HEK293T (cell line): ENCODE measurements at regions not wholly inside any gene's neighbourhood (a gene's known extent, or its start where the extent isn't known, plus 50 kb on each side); places are given as distances from the start of the nearest gene placed in this dataset.

Experiments used
- CTCF ChIA-PET: fragments of 350-600 bp; formaldehyde crosslinking; extraction: SDS; loops from one replicate; lab custom pipeline; 2021; ENCODE audit warnings: antibody characterized with exemption, inconsistent platforms; lab: Yijun Ruan, JAX
- POLR2A ChIA-PET: fragments of 350-600 bp; formaldehyde crosslinking; extraction: SDS; loops from one replicate; lab custom pipeline; 2020; ENCODE audit warnings: antibody characterized with exemption, inconsistent platforms; lab: Yijun Ruan, JAX
- DNase-seq: peaks from one replicate; pipeline ENCODE4 v3.0.0; 2012; ENCODE audit warnings: mixed read lengths; ENCODE audit errors: extremely low spot score
- ARNT ChIP-seq: fragments of 450-650 bp; IDR thresholded peaks from 2 replicates; pipeline ENCODE4 v1.6.1; 2017; ENCODE audit warnings: mild to moderate bottlenecking
- BHLHE40 ChIP-seq: fragments of 450-650 bp; IDR thresholded peaks from 2 replicates; pipeline ENCODE4 v1.6.1; 2016; ENCODE audit warnings: mild to moderate bottlenecking, moderate library complexity, borderline replicate concordance
- CTBP1 ChIP-seq: fragments of 450-650 bp; IDR thresholded peaks from 2 replicates; pipeline ENCODE4 v1.6.1; 2016; ENCODE audit warnings: borderline replicate concordance
- ELF4 ChIP-seq: fragments of 450-650 bp; IDR thresholded peaks from 2 replicates; pipeline ENCODE4 v1.6.1; 2017; ENCODE audit warnings: antibody characterized with exemption
- FOXA1 ChIP-seq: fragments of 450-650 bp; IDR thresholded peaks from 2 replicates; pipeline ENCODE4 v1.6.1; 2016; ENCODE audit warnings: mild to moderate bottlenecking
- FOXK2 ChIP-seq: fragments of 450-650 bp; IDR thresholded peaks from 2 replicates; pipeline ENCODE4 v1.6.1; 2016; ENCODE audit warnings: mild to moderate bottlenecking
- FOXM1 ChIP-seq: fragments of 450-650 bp; IDR thresholded peaks from 2 replicates; pipeline ENCODE4 v1.6.1; 2017; ENCODE audit warnings: mild to moderate bottlenecking, borderline replicate concordance
- HDGF ChIP-seq: fragments of 450-650 bp; IDR thresholded peaks from 2 replicates; pipeline ENCODE4 v1.6.1; 2017; ENCODE audit warnings: antibody characterized with exemption, borderline replicate concordance
- L3MBTL2 ChIP-seq: fragments of 450-650 bp; conservative IDR thresholded peaks from 2 replicates; pipeline ENCODE4 v1.6.1; 2016; ENCODE audit warnings: mild to moderate bottlenecking
- LEF1 ChIP-seq: fragments of 450-650 bp; IDR thresholded peaks from 2 replicates; pipeline ENCODE4 v1.6.1; 2017; ENCODE audit warnings: mild to moderate bottlenecking, borderline replicate concordance
- NFRKB ChIP-seq: fragments of 450-650 bp; IDR thresholded peaks from 2 replicates; pipeline ENCODE4 v1.6.1; 2016; ENCODE audit warnings: mild to moderate bottlenecking, moderate library complexity
- SP1 ChIP-seq: fragments of 450-650 bp; IDR thresholded peaks from 2 replicates; pipeline ENCODE4 v1.6.1; 2017
- SUZ12 ChIP-seq: fragments of 450-650 bp; IDR thresholded peaks from 2 replicates; pipeline ENCODE4 v1.6.1; 2016; ENCODE audit warnings: mild to moderate bottlenecking
- TARDBP ChIP-seq: fragments of 450-650 bp; IDR thresholded peaks from 2 replicates; pipeline ENCODE4 v1.6.1; 2016
- ZNF384 ChIP-seq: fragments of 450-650 bp; IDR thresholded peaks from 2 replicates; pipeline ENCODE4 v1.6.1; 2016
- TF ChIP-seq, protein P1 (sequence below): fragments of 450-650 bp; IDR thresholded peaks from 2 replicates; pipeline ENCODE4 v1.6.1; 2016

DNA sequence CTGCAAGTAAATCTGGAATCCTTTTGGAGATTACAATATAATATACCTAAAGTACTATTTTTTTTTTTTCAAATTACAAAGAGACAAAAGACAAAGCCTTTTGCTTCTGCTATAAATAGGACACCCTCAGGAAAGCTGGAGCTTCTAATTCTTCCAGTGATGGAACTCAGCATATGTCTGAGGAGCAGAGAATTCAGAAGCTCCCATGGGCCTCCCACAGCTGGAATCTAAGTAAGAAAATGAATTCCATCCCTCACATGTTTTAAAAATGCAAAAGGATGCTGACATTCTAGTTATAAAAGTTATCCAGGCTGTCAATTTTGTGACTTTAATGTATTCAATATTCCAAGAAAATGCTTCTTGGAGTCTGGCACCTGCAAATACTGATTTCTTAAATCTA, 571.3 kb upstream of the LRRTM4 start:
- POLR2A ChIA-PET: no interaction called here
- TF ChIP-seq L3MBTL2: no peak
- no peak for TF ChIP-seq CTBP1
- TF ChIP-seq ZNF384: no peak
- TF ChIP-seq SUZ12: no peak
- TF ChIP-seq HDGF: no peak
- TF ChIP-seq NFRKB: no peak
- TF ChIP-seq, protein P1, sequence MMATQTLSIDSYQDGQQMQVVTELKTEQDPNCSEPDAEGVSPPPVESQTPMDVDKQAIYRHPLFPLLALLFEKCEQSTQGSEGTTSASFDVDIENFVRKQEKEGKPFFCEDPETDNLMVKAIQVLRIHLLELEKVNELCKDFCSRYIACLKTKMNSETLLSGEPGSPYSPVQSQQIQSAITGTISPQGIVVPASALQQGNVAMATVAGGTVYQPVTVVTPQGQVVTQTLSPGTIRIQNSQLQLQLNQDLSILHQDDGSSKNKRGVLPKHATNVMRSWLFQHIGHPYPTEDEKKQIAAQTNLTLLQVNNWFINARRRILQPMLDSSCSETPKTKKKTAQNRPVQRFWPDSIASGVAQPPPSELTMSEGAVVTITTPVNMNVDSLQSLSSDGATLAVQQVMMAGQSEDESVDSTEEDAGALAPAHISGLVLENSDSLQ: no peak
- TF ChIP-seq FOXK2: no peak
- TF ChIP-seq FOXA1: no peak
- TF ChIP-seq SP1: no peak
- no peak for TF ChIP-seq ELF4
- no peak for TF ChIP-seq TARDBP
- TF ChIP-seq FOXM1: no peak
- TF ChIP-seq LEF1: no peak

DNA sequence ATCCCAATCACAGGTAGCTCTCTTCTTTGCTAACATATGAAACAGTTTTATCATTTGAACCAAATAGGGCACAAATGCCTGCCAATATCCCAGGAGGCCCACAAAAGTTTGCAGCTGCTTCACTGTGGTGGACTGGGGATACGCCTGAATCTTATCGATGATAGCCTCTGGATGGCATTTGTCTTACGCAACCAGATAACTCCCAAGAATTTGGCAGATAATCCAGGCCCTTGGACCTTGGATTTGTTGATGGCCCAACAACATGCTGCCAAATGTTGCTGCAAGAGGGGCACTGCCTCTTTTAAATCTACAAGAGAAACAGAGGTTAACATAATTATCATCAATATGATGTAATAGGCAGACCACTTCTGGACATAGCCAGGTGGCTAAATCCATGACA, 587.1 kb upstream of the LRRTM4 start:
- no peak for DNase-seq
- ChIA-PET POLR2A (no interaction called here), CTCF (no interaction called here)
- no peak for TF ChIP-seq ZNF384
- TF ChIP-seq CTBP1: no peak

More for the DNA sequence above, 571.3 kb upstream of the LRRTM4 start:
- CTCF ChIA-PET: no interaction called here
- no peak for DNase-seq

DNA sequence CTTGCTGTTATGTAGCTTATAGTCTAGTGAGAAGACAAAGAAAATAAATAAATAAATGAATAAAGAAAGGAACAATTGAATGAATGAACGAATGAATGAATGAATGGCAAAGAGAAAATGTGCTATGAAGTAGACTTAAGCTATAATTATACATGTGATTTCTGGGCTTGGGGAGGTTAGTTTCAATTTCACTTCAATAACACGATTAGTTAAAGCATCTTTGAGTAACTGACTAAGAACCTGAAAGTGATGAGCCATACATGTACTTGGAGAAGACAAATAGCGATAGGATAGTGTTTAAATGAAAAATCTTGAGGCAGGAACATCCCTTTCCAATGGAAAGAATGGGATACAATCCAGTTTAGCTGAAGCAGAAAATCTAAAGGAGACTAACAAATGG, 593.1 kb upstream of the LRRTM4 start:
- TF ChIP-seq TARDBP (no peak), HDGF (no peak), CTBP1 (no peak), FOXM1 (no peak), FOXA1 (no peak), BHLHE40 (no peak), L3MBTL2 (no peak), ARNT (no peak), ZNF384 (no peak), ELF4 (no peak), NFRKB (no peak)
- TF ChIP-seq, protein P1: no peak
- ChIA-PET POLR2A (no interaction called here), CTCF (interaction anchor here (0.6 kb wide), 1 partner anchor 1776 kb away, joined by 3 read pairs; no protein-coding TSS in a partner anchor)
- no peak for DNase-seq

DNA sequence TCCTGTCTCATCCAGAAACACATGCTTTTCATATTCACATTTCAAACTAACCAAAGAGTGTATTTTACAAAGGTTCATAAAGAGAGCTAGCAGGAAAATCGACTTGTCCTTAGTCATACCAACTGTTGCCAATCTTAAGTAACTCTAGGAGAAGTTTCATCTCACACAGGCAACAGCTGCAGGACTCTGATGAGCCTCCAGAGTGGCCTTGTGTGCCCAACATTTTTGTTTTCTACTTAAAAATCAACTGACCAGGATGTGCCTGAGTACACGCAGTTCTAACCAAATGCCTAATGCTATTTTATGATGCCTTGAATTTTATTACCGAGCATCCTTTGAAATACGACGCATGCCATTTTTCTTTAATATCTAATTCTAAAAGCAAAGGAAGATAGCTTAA, 595.9 kb upstream of the LRRTM4 start:
- TF ChIP-seq SP1 (no peak), FOXA1 (no peak), SUZ12 (no peak), LEF1 (no peak), FOXM1 (no peak), NFRKB (no peak), TARDBP (no peak), HDGF (no peak), CTBP1 (no peak), ARNT (no peak), BHLHE40 (no peak), ZNF384 (no peak)
- TF ChIP-seq, protein P1: no peak
- ChIA-PET POLR2A (no interaction called here), CTCF (no interaction called here)
- no peak for DNase-seq

DNA sequence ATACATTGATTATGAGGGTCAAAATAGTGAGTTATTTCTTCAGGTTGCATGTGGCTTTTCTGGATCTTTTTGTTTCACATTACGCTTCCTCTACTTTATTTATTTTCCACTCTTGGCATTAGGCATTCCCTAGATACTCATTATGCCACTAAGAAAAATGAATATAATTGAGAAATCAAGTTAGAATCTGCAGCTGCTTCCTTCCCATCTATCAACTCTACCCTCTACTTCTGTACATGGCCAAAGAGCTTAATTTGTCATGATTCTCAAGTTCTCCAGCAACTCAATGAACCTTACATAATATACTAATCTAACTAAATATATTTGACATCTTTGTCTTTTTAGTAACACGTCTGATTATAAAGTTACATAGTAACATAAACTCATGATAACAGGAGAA, 598.1 kb upstream of the LRRTM4 start:
- CTCF ChIA-PET: no interaction called here
- TF ChIP-seq ARNT (no peak), SUZ12 (no peak), CTBP1 (no peak)
- no peak for DNase-seq
- POLR2A ChIA-PET: no interaction called here

DNA sequence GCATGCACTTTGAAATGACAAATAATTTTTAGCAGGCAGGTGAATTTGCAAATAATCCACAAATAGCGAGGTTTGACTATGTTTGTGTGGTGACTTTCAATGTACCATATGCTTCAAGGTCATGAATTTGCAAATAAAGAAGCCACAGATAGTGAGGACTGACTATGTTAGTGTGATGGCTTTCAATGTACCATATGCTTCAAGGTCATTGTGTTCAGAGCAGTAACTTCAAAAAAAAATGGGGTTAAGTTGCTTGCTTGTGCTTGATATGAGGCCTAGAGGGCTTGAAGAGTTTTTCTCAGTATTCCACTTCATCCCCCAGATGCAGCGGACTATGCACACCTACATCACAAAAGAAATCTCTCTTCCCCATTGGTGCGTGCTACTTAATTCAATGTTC, 602.9 kb upstream of the LRRTM4 start:
- POLR2A ChIA-PET: no interaction called here

DNA sequence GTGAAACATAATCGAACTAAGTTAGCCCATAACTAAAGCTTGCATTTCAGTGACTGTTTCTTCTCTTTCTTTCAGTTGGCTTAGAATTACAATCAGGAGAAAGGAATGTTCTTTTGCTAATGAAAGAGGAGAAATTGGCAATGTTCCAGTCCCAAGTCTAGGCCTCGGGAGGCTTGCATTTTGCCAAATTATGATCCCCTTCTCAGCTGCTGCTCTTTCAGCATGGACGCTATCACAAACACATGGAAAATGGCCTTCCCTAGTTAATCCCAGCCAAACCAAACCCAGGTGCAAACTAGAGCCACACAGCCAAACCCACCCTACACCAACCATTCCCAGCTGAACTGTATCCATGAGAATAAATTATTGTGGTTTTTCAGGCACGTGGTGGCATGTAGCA, 605.2 kb upstream of the LRRTM4 start:
- CTCF ChIA-PET: no interaction called here
- DNase-seq: no peak
- POLR2A ChIA-PET: no interaction called here
- no peak for TF ChIP-seq SUZ12
- no peak for TF ChIP-seq BHLHE40
- TF ChIP-seq CTBP1: no peak
- no peak for TF ChIP-seq SP1
- no peak for TF ChIP-seq LEF1
- no peak for TF ChIP-seq TARDBP
- TF ChIP-seq, protein P1: no peak
- TF ChIP-seq FOXA1: no peak
- no peak for TF ChIP-seq L3MBTL2
- TF ChIP-seq NFRKB: no peak
- no peak for TF ChIP-seq ARNT
- TF ChIP-seq HDGF: no peak
- no peak for TF ChIP-seq FOXM1
- no peak for TF ChIP-seq FOXK2
- TF ChIP-seq ZNF384: no peak
- no peak for TF ChIP-seq ELF4

More for the DNA sequence above, 602.9 kb upstream of the LRRTM4 start:
- CTCF ChIA-PET: no interaction called here
- TF ChIP-seq HDGF (no peak), FOXA1 (no peak), LEF1 (no peak), ELF4 (no peak), BHLHE40 (no peak), FOXM1 (no peak), ARNT (no peak), SUZ12 (no peak), L3MBTL2 (no peak), ZNF384 (no peak), CTBP1 (no peak)
- DNase-seq: no peak
